HG03432 (cell line): ENCODE measurements at regions not wholly inside any gene's neighbourhood (a gene's known extent, or its start where the extent isn't known, plus 50 kb on each side); places are given as distances from the start of the nearest gene placed in this dataset.
"Not testable (repeated sequence)": the region's sequence is repeated elsewhere in the genome, so short reads cannot be mapped to it uniquely, and the experiment has no call there.

Experiments used
- ATAC-seq: cut with Tn5 transposase; IDR thresholded peaks from one replicate; pipeline ENCODE4 v1.9.1; 2021; ENCODE audit warnings: mild to moderate bottlenecking, moderate library complexity; ENCODE audit not compliant: unreplicated experiment

DNA sequence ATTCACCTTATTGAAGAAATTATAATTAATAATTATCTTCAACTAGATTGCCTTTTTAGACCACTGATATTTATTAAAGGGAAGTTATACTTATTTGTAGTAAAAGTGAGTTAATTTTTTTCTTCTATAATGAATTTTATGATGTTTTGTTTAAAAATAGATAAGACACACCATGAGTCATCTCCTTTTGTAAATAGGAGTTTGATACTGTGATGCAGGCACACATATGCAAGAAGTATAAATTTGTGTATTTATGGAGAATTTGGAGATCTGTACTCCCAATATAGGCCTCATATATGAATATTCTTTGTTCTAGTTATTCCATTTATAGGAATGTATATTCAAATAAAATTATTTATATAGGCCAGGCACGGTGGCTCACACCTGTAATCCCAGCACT is 703.5 kb upstream of the CHAC2 start:
- no peak for ATAC-seq

DNA sequence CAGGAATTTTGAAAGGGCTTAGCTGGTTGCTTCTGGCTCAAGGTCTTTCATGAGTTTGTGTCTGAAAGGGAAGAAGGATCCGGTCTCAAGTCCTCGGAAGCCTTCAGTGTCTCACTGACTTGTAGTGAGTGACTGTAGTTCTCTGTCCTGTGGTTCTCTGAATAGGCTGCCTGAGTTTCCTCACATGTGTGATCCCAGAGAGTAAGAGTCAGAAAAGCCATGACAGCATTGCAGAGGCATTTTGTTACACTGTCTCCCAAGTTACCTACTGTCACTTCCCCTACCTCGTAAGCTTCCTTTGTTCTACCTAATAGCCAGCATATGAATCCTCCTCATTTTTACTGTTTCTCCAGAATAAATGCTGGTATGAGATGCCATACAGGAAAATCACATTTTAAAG is 709.1 kb upstream of the CHAC2 start:
- ATAC-seq, result no peak

DNA sequence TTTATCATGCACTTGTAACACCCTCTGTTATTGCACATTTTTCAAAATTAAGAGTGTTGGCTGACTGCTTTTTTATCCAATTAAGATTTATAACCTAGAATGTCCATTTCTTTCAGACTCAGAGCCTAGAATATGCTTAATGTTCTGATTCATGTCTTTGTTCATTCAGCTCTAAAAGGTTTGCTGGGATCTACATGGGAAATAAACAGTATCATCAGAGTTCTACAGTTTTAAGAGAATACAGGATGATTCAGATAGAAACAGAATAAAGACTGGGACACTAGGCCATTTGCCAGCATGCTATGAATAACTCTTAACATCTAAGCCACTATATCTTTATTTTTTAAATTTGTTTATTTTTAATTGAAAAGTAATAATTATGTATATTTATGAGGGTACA is 713.7 kb upstream of the CHAC2 start:
- no peak for ATAC-seq

DNA sequence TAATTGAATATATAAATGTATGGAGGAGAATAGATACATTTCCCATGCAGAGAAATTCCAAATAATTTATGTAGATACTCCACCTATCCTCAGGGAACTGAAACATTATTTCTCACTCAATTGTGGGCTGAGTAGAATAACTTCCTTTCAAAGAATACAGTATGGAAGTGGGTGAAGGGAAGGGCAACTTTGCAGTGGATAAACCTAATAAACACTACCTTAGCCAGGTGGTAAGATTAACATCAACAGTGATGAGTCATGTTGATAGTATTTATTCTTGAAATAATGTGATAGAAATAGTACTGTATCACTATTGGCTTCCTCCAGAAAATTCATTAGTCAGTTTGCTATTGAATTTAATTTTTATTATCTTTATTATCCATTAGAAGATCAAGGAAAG is 716.4 kb upstream of the CHAC2 start:
- ATAC-seq, result no peak

DNA sequence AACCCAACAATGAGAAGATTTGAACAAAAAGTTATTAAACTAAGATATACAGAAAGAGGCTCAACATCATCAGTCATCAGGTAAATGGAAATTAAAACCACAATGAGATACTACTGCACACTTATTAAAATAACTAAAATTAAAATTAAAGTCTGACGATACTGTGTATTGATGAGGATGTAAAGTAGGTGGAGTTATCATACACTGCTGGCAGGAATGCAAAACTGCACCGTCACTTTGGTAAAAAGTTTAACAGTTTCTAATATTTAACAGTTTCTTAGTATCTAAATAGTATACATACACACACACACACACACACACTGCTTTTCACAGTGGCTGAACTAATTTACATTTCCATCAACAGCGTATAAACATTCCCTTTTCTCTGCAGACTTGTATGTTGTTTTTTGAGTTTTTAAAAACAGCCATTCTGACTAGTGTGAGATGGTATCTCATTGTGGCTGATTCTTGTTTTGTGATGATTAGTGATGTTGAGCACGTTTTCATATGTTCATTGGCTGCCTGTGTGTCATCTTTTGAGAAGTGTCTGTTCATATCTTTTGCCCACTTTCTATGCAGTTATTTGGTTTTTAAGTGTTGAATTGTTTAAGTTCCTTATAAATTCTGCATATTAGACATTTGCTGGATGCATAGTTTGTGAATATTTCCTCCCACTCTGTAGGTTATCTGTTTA is 726.9 kb upstream of the CHAC2 start:
- ATAC-seq, result no peak

DNA sequence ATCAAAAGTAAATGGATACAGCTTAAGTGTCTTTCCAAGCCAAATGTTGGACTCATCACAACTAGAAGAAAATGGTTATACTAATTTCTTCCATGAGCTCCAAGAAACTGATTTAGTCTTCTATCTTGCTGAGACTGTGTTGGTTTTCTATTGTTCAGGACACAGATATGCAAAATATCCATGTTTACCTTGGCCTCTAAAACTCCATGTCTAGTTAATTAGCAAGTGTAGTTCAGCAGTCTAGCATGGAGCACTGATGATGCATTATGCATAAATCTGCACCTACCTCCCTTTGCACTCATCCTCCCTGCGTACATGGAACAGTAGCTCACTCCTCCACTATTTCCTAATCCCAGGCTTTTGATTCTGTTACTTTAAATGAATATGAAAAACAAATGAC is 731.4 kb upstream of the CHAC2 start:
- no peak for ATAC-seq

DNA sequence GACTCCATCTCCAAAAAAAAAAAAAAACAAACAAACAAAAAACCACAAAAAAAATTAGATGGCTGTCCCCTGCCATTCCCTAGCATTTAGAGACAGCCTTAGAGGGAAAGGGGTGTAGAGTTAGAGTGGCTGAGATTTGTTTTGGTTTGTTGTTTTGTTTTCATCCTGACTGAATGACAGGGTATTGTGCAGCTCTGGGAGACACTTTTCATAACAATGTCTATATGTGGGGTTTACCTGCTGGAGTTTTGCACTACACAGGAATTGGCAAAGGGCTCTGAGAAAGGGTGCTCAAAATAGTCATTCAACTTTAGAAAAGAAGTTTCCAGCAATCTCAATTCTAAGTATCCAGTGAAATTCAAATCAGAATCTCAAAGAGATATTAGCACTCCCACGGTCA is 732.5 kb upstream of the CHAC2 start:
- no peak for ATAC-seq

- ATAC-seq, result no peak
Observed at GRCh38 chr2:53033411-53033810, 734.2 kb upstream of the CHAC2 start.

DNA sequence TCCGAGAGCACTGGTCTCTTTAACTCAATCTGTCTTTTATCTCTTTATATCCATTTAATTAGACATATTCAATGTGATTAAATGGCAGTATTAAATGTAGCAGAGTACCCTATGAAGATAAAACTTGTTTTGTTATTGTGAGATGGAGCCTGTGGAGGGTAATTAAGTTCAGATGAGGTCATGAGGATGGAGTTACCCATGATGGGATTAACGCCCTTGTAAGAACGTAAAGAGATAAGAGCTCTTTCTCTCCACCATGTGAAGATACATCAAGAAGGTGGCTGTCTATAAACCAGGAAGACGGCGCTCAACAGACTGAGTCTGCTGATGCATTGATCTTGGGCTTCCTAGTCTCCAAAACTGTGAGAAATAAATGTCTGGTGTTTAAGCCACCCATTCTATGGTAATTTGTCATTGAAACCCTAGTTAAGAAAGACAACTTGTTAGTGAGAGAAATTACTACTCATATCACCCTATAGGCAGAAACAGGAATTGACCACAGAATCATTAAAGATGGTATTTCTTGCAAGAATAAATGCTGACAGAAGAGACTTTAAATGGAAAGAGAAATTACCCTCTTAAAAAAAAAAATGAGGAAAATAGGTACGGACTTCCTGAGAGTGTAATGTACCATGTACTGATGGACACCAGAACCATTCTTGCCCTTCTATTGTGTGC is 738.7 kb upstream of the CHAC2 start:
- no peak for ATAC-seq

DNA sequence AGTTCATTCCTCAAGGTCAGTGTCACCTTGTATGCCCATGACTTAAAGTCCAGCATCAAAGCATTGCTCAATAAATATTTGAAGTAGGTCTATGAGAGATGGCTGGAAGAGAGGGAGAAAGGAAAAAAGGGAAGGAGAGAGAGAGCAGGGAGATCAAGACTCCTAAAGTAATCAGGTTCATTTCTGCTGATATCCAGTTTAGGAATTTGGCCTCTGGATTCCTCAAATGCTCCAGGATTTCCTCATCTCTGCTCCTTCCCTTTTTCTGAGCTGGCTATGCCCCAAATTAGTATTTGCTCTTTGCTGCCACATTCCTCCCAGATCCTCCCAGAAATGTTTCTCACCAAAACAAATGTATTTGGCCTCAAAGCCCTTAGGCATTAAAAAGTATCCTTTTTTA is 739.4 kb upstream of the CHAC2 start:
- ATAC-seq, result no peak

DNA sequence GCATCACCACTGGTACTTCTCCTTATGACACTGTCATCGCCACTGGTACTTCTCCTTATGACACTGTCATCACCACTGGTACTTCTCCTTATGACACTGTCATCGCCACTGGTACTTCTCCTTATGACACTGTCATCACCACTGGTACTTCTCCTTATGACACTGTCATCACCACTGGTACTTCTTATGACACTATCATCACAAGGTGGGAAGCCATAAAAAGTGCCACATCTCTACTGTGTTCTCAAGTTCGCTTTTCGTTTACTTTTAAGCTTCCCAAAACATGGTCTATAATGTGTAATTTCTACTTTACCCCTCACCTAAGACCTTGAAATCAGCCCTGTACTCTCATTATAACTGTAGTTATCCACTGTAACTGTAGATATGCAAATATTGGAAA is 745.4 kb upstream of the CHAC2 start:
- not testable (repeated sequence) for ATAC-seq

DNA sequence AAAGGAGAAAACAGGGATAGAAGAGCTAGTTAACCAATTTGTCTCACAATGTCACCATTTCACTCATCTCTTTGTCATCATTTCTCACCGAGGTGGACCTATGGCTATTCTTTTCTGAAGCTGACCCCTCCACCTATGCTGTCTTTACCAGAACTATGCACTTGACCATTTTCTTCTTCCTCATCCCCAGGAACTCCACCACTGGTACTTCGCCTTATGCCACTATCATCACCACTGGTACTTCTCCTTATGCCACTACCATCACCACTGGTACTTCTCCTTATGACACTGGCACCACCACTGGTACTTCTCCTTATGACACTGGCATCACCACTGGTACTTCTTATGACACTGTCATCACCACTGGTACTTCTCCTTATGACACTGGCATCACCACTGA is 745.8 kb upstream of the CHAC2 start:
- no peak for ATAC-seq

DNA sequence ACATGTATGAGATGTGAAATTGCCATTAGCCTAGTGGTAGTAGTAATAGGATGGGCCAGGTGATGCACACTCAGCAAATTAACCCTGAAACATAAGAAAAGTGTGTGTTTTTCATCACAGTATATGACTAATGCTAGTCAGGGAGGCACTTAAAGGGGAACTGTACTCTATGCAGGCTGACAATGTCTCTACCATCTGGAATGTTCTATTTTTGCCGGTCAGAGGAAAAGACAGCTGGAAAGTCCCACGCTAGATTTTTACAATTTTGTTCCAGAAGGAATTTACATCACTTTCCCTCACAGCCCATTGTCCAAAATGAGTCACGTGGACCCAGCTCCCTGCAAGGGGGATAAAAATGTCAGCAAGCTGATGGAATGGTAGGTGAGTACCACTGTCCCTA is 746.3 kb upstream of the CHAC2 start:
- no peak for ATAC-seq

DNA sequence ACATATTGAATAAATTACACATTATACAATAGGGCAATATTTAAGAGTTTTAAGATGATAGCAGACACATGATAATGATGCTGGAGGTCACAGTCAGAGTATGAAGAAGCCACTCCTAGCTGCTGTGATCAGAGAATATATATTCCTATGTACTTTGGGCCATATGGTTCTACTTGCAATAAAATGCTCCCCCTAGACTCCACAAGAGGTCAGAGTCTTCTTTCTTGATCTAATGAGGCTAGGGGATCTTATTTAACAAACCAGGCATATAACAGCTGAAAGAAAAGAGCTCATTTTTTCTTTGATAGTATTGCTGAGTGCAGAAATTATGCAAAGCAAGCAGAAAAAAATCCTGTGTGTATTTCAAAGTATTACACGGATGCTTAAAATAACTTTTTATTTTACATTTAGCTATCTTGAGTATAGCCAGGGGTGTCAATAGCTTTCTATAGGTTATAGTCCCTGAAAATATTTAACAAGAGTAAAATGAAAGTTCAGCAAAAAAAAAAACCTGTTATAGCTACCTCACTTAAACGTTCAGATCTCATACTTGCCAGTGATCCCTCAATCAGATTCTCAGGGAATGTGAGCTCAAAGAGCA is 748.7 kb upstream of the CHAC2 start:
- no peak for ATAC-seq

DNA sequence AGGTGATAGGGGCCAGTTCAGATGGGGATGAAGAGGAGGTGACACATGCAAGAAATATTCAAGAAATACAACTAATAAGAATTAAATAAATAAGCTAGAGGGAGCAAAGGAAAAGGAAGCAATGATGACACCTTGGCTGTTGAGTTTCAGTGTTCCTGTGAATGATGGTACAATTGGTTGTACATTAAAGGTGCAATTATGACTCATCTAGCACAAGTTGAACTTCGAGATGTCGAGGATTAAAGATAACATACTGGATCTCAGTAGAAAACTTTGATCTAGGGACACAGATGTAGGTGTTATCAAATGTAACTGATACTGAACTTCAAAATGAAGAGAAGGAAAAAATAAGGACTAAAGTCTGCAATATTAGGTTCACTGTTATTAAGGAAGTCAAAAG is 760.6 kb upstream of the CHAC2 start:
- ATAC-seq, result no peak

DNA sequence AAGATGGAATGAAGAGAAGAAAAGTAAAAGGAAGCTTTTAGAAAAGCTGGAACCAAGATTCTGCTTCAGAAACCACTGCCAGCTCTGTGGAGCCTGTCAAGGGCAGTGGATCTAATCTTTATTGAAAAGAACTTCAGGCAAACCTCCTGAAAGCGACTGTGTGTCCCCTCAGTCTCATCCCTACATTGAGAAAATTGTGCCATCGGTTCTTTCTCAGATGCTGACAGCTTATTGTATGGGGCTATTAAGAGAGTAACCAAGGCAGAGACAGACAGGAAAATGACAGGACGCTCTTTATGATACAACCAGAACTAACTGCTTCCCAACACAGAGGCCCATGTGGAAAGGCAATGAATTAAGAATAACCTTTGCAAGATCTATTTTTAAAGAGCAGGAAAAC is 763.2 kb upstream of the CHAC2 start:
- no peak for ATAC-seq

DNA sequence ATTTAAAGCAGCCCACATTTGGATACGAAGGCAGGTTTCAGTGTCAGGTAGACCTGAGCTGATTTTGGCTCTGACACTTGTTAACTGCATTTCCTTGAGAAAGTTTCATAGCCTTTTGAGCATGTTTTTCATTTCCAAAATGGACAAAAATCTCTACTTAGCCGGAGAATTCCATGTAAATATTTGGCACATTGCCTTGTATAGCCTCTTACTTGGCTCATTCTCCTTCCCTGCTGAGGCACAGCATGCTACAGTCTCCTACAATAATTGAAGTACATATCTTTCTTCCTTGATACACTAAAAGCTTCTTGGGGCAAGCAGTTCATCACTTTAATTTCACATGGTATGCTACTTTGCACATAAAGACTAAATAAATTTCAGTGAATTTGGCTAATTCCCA is 772.2 kb upstream of the CHAC2 start:
- ATAC-seq, result no peak

DNA sequence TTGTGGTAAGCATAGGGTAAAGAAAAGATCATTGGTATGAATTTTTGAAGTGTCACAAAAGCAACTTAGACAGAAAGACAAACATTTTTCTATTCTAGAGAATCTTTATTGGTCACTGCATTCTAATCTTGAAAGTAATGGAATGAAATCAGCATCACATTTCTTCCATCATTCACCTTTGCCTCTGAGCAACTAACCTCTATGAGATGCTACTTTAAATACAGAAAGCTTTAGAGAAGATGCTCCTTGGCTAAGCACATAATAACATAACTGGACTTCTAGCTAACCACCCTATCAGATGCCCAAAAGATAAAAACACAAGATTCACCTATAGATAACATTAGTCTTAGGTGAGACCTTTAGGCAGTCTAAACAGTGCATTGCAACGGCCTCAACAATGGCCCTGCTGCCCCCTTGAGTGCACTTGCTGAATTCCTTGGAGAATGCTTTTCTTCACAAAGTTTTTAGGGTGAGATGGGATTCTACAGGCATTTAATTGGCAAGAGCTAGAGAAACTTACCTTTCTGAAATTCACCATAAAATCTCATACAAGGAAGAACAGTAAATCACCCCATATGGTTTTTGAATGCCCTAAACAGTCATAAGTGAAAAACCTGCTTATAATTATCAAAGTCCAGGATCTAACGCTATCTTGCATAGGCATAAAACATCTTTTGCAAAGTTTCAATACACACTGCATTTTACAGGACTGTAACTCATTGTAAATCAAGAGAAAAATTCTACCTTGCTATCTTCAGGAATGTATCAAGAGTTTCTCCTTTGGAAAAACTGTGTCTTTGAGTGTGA is 791.3 kb upstream of the CHAC2 start:
- peak; percentile 78 for ATAC-seq

- no peak for ATAC-seq
Observed at GRCh38 chr2:52974127-52974526, 793.5 kb upstream of the CHAC2 start.

- ATAC-seq, result no peak
Observed at GRCh38 chr2:52970642-52971041, 797.0 kb upstream of the CHAC2 start.

- ATAC-seq, result peak; percentile 70
Observed at GRCh38 chr2:52968043-52968442, 799.6 kb upstream of the CHAC2 start.
